Ascending aorta (tissue), 2 donors: ENCODE measurements at regions not wholly inside any gene's neighbourhood (a gene's known extent, or its start where the extent isn't known, plus 50 kb on each side); places are given as distances from the start of the nearest gene placed in this dataset.

ENCODE experiments used
- DNase-seq, 2 donors: peaks; one replicate each; pipeline ENCODE4 v3.0.0-alpha.2; 2019; ENCODE audit warnings: low spot score in 2 of 2
- H3K27ac ChIP-seq, 2 donors: fragments of 200-600 bp; sonication (generic); one replicate each; pipeline ENCODE4 v1.5.1; 2016 to 2017; ENCODE audit warnings: mild to moderate bottlenecking in 1 of 2
- H3K27me3 ChIP-seq: fragments of 200-600 bp; sonication (generic); one replicate; pipeline ENCODE4 v1.5.1; 2017
- H3K36me3 ChIP-seq, 2 donors: fragments of 200-600 bp; sonication (generic); one replicate each; pipeline ENCODE4 v1.5.1; 2016
- H3K4me1 ChIP-seq, 2 donors: fragments of 200-600 bp; sonication (generic); one replicate each; pipeline ENCODE4 v1.5.1; 2016 to 2017; ENCODE audit warnings: mild to moderate bottlenecking in 1 of 2
- H3K4me3 ChIP-seq, 2 donors: fragments of 200-600 bp; sonication (generic); one replicate each; pipeline ENCODE4 v1.5.1; 2016 to 2017; ENCODE audit warnings: mild to moderate bottlenecking in 1 of 2
- H3K9me3 ChIP-seq, 2 donors: fragments of 200-600 bp; sonication (generic); one replicate each; pipeline ENCODE4 v1.5.1; 2016
- intact Hi-C: fragments of 100-400 bp; cut with DNase I; formaldehyde crosslinking; loops from one replicate; pipeline ENCODE4 v1.15.1; 2023
- TF ChIP-seq, protein P1 (sequence below), 3 experiments: fragments of 200-600 bp in 2 of 3; fragments of 450-650 bp in 1 of 3; sonication (generic) in 2 of 3; IDR thresholded peaks; one replicate each; pipeline ENCODE4 v1.5.1; 2016 to 2019; ENCODE audit warnings: antibody characterized with exemption in 3 of 3, mild to moderate bottlenecking in 1 of 3, moderate library complexity in 1 of 3

DNA sequence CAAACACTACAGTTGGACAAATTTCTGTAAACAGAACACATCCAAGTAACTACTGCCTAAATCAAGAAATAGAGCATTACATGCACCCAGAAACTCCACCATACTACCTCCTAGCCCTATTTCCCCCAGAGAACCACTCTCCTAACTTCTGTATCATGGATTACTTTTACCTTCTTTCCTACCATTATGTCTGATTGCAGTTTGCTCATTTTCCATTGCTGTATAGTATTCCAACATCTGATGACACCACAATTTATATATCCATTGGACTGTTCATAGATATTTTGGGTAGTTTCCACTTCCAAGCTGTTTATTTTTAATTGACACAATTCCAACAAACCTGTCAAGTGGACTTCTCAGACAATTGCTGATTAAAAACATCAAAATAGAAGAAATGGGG lies 271.1 kb downstream of the CDC5L start:
- intact Hi-C loops, result loop anchor here (5.0 kb wide), 1 partner anchor 1264 kb away; no protein-coding TSS in a partner anchor
- H3K27ac ChIP-seq, result no peak overlapping the region
- H3K4me1 ChIP-seq, result peaks cover 0 to 5% of the 10 kb centered on the region in 2 donors
- H3K9me3 ChIP-seq, result no peaks in the 10 kb centered on the region
- H3K36me3 ChIP-seq, result no peaks in the 10 kb centered on the region
- TF ChIP-seq, protein P1, sequence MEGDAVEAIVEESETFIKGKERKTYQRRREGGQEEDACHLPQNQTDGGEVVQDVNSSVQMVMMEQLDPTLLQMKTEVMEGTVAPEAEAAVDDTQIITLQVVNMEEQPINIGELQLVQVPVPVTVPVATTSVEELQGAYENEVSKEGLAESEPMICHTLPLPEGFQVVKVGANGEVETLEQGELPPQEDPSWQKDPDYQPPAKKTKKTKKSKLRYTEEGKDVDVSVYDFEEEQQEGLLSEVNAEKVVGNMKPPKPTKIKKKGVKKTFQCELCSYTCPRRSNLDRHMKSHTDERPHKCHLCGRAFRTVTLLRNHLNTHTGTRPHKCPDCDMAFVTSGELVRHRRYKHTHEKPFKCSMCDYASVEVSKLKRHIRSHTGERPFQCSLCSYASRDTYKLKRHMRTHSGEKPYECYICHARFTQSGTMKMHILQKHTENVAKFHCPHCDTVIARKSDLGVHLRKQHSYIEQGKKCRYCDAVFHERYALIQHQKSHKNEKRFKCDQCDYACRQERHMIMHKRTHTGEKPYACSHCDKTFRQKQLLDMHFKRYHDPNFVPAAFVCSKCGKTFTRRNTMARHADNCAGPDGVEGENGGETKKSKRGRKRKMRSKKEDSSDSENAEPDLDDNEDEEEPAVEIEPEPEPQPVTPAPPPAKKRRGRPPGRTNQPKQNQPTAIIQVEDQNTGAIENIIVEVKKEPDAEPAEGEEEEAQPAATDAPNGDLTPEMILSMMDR (IDR thresholded peaks at IDR 0.05), result no peak
- no peaks in the 10 kb centered on the region for H3K27me3 ChIP-seq
- no peak overlapping the region for H3K4me3 ChIP-seq
- no peak for DNase-seq

DNA sequence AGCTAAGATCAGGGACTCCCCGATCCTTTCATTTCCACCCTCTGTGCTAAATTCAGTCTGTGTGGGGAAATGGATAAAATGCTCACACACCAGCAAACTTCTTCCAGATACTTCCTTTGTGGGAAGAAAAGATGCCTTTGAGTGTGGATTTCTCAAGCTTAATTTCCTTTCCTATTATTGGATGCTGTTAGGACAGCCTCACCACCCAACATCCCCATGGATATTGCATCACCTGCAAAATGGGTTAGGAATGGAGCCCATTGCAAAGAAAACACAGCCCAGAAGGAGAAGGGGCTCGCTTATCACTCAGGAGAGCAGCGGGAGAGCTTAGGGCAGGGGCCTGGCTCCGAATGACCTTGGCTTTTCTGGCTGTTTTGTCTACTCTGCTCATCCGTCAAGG lies 272.2 kb downstream of the CDC5L start:
- H3K27me3 ChIP-seq, result no peaks in the 10 kb centered on the region
- H3K9me3 ChIP-seq, result no peaks in the 10 kb centered on the region
- no peak overlapping the region for H3K27ac ChIP-seq
- TF ChIP-seq, protein P1 (IDR thresholded peaks at IDR 0.05), result no peak
- no peak for DNase-seq
- peaks cover 0 to 5% of the 10 kb centered on the region in 2 donors for H3K4me1 ChIP-seq
- H3K4me3 ChIP-seq, result no peak overlapping the region
- intact Hi-C loops, result loop anchor here (5.0 kb wide), 1 partner anchor 1263 kb away; no protein-coding TSS in a partner anchor
- H3K36me3 ChIP-seq, result no peaks in the 10 kb centered on the region

DNA sequence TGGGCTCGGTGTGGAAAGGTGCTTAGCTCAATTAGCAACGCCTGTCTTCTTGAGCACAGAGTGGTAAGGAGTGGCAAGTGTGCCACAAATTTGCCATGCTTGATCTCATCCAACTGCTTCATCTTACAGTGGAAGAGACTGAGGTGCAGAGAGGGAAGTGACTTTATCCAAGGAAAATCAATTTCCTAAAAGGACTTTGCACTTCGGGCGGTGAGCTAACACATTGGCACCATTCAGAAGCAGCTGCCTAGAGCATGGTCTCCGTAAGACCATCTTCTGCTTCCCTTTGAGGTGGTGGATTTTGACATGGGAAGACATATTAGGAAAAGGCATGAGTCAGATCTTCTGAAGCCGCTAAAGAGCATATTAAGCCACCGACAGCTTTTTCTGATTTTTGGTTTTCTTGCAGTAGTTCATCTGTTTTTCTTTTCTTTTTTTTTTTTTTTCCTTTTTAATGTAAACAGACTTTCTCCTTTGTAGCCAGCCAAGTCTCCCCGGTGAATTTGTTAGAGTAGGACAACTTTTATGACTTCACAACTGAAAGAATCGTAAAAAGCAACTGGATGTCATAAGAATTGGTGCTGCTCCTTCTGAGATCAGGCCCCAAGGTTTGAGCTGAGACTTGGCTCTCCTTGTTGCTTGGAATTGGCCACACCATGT lies 273.2 kb downstream of the CDC5L start:
- no peak overlapping the region for H3K27ac ChIP-seq
- no peaks in the 10 kb centered on the region for H3K4me1 ChIP-seq
- DNase-seq, result no peak
- H3K9me3 ChIP-seq, result no peaks in the 10 kb centered on the region
- no peaks in the 10 kb centered on the region for H3K27me3 ChIP-seq
- TF ChIP-seq, protein P1 (IDR thresholded peaks at IDR 0.05), result no peak
- intact Hi-C loops, result no loop called here
- H3K36me3 ChIP-seq, result no peaks in the 10 kb centered on the region
- H3K4me3 ChIP-seq, result no peak overlapping the region

DNA sequence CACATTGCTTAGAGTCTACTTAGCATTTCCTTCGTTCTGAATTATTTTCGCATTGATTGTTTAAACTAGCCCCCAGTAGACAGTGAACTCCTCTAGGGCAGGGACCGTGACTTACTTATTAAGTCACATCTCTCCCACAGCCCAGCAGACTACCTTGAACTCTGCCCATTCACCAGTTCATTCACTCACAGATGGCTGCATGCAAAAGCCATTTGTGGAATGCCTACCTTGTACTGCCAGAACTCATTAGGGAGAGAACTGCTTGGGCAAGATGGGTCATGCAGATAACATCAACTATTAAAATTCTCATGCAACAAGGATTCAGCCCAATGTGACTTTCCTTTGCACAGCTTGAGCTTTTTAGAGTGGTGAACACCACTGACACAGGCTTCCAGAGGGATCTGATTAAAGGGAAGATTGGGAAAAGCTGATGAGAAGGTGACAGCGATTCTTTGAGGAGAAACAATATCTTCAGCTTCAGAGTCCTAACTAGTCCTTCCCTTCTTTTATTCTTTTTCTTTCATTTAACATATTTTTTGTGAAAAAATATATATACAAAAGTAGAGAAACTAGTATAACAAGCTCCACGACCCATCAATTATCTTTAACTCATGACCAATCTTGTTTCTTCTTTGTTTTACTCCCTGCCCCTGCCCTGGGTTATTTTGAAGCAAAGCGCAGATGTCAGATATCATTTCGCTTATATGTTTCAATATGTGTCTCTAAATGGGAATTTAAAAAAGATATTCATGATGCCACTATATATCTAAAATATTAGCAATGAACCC lies 273.9 kb downstream of the CDC5L start:
- DNase-seq, result no peak
- TF ChIP-seq, protein P1 (IDR thresholded peaks at IDR 0.05), result no peak
- Histone ChIP-seq H3K9me3 (no peaks in the 10 kb centered on the region), H3K4me3 (no peak overlapping the region), H3K36me3 (no peaks in the 10 kb centered on the region), H3K27ac (no peak overlapping the region), H3K27me3 (no peaks in the 10 kb centered on the region), H3K4me1 (no peaks in the 10 kb centered on the region)
- intact Hi-C loops, result no loop called here

DNA sequence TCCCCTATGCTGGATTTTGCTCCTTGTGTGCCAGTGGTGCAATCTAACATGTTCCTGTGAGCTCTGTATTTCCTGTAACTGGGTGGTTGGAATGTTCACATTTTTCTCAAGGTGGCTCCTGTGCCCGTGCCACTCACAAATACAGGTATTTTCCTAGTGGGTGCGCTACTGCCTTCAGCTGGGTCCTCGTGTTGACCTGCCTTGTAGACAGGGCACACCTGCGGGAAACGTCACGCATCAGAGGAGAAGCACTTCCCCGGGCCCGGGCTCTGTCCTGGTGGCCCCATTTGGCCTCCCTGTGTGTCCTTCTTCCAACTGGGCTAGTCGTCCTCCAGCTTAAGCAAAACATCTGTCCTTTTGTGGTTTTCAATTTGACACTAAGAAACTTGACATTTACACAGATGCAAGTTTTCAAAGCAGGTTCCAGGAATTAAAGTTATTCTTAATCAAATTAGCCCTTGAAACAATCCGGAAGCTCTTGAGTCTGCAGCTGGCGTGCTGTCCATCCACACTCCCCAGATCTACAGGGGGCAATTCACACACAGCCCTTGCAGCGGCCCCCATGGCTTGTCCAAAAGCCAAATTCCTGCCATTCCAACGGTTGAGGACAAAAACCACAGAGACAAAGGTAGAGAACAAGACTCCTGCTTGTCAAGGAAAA lies 275.1 kb downstream of the CDC5L start:
- Histone ChIP-seq H3K27me3 (no peaks in the 10 kb centered on the region), H3K9me3 (no peaks in the 10 kb centered on the region), H3K27ac (no peak overlapping the region), H3K4me3 (no peak overlapping the region), H3K4me1 (no peaks in the 10 kb centered on the region), H3K36me3 (no peaks in the 10 kb centered on the region)
- no peak for DNase-seq
- intact Hi-C loops, result no loop called here
- TF ChIP-seq, protein P1 (IDR thresholded peaks at IDR 0.05), result no peak
